GM12872 (cell line): ENCODE measurements at regions not wholly inside any gene's neighbourhood (a gene's known extent, or its start where the extent isn't known, plus 50 kb on each side); places are given as distances from the start of the nearest gene placed in this dataset.

Experiments
- CTCF ChIP-seq: IDR thresholded peaks from 3 replicates; pipeline ENCODE4 v1.5.1; 2011; ENCODE audit warnings: low read depth, mild to moderate bottlenecking, low read length, moderate library complexity; ENCODE audit not compliant: insufficient read depth

- TF ChIP-seq CTCF = no peak
Observed at GRCh38 chr12:89195470-89195869, 156.8 kb downstream of the DUSP6 start.

DNA sequence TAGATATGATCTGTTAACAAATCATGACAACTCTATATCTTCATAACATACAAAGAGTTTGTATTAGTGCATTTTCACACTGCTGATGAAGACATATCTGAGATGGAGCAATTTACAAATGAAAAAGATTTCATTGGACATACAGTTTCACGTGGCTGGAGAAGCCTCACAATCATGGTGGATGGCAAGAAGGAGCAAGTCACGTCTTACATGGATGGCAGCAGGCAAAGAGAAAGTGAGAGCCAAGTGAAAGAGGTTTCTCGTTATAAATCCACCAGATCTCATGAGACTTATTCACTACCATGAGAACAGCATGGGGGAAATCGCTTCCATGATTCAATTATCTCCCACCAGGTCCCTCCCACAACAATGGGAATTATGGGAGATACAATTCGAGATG lies 157.6 kb downstream of the DUSP6 start:
- no peak for TF ChIP-seq CTCF

DNA sequence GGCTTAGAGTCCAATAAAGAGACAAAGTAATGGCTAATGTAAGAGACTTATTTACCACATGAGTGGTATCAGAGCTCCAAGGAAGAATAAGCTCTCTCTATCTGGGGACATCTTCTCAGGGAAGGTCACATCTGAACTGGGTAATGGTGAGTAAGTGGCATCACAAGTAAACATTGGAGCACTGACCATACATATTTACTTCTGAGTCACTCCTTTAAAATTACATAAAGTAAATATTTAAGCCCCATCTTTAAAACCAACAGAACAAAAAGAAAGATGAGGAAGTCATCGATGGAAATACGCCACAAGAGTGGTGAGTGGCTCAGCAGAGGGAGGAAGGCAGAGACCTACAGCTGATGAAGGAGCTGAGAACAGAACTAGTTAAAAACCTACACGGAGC lies 159.9 kb downstream of the DUSP6 start:
- TF ChIP-seq CTCF = no peak

DNA sequence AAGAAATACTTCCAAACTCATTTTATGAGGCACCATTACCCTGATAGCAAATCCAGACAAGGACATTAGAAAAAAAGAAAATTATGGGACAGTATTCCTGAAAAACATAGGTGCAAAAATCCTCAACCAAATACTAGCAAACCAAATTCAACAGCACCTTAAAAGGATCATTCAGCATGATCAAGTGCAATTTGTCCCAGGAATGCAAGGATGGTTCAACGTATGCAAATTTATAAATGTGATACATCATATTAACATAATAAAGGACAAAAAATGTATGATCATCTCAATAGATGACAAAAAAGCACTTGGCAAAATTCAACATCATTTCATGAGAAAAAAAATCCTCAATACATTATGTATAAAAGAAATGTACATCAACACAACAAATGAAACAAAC lies 162.9 kb downstream of the DUSP6 start:
- no peak for TF ChIP-seq CTCF

GRCh38 chr12:89187507-89187906 lies 164.8 kb downstream of the DUSP6 start:
- no peak for TF ChIP-seq CTCF

GRCh38 chr12:89185889-89186288 lies 166.4 kb downstream of the DUSP6 start:
- TF ChIP-seq CTCF = no peak

DNA sequence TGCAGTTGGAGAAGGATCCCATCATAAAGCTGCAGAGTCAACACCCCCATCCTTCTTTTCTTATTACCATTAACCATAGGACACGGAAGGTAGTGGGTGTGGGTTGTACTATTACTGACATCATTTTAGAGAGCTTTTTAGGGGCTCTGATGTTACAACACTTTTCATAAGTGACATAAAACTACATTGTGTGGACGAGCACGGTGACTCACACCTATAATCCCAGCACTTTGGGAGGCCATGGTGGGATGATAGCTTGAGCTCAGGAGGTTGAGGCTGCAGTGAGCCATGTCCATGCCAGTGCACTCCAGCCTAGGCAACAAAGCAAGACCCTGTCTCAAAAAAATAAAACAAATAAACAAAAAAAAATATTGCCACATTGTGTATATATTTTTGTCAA lies 167.1 kb downstream of the DUSP6 start:
- TF ChIP-seq CTCF = no peak

- TF ChIP-seq CTCF = no peak
Observed at GRCh38 chr12:89183985-89184435, 168.3 kb downstream of the DUSP6 start.
